GM06990 (cell line): ENCODE measurements at regions not wholly inside any gene's neighbourhood (a gene's known extent, or its start where the extent isn't known, plus 50 kb on each side); places are given as distances from the start of the nearest gene placed in this dataset.

Source experiments
- DNase-seq: peaks from one replicate; pipeline ENCODE4 v3.0.0-alpha.2; 2011; ENCODE audit not compliant: insufficient read length; ENCODE audit errors: extremely low read depth
- H3K27me3 ChIP-seq: replicated peaks from 2 replicates; pipeline ENCODE4 v1.6.0; 2011; ENCODE audit warnings: low read length; ENCODE audit not compliant: control insufficient read depth, insufficient read depth
- H3K36me3 ChIP-seq: 2 replicates; pipeline ENCODE4 v1.5.1; 2011; ENCODE audit warnings: low read length; ENCODE audit not compliant: control insufficient read depth, insufficient read depth
- H3K4me3 ChIP-seq: replicated peaks from 2 replicates; pipeline ENCODE4 v1.5.1; 2011; ENCODE audit warnings: low read depth, mild to moderate bottlenecking, control low read depth, low read length
- TF ChIP-seq, protein P1 (sequence below): IDR thresholded peaks from 2 replicates; pipeline ENCODE4 v1.5.1; 2011; ENCODE audit warnings: low read length, control low read depth, mild to moderate bottlenecking, inconsistent platforms; ENCODE audit not compliant: insufficient read depth, poor library complexity, severe bottlenecking

GRCh38 chr12:24143928-24144327 is 194.5 kb upstream of the SOX5 start:
- H3K36me3 ChIP-seq, result no peaks in the 10 kb centered on the region
- no peak overlapping the region for H3K4me3 ChIP-seq
- H3K27me3 ChIP-seq, result no peaks in the 10 kb centered on the region
- DNase-seq, result no peak
- TF ChIP-seq, protein P1, sequence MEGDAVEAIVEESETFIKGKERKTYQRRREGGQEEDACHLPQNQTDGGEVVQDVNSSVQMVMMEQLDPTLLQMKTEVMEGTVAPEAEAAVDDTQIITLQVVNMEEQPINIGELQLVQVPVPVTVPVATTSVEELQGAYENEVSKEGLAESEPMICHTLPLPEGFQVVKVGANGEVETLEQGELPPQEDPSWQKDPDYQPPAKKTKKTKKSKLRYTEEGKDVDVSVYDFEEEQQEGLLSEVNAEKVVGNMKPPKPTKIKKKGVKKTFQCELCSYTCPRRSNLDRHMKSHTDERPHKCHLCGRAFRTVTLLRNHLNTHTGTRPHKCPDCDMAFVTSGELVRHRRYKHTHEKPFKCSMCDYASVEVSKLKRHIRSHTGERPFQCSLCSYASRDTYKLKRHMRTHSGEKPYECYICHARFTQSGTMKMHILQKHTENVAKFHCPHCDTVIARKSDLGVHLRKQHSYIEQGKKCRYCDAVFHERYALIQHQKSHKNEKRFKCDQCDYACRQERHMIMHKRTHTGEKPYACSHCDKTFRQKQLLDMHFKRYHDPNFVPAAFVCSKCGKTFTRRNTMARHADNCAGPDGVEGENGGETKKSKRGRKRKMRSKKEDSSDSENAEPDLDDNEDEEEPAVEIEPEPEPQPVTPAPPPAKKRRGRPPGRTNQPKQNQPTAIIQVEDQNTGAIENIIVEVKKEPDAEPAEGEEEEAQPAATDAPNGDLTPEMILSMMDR, result no peak

DNA sequence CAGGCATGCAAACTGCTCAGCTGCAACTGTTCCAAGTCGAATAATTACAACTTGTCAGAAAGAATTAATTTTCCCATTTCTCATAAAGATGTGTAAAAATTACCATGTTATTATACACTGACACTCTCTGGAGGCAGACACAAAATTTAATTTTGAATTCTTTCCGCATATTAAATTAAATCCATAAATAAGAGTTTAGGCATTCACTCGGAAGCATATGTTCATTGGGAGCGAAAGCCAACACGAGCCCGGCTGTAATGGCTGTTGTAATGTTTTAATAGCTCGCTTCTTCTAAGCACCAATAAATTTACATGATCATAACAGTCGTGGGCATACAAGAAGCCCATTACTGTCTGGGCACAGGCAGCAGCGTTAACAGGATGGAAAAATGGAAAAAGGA is 189.6 kb upstream of the SOX5 start:
- TF ChIP-seq, protein P1, result no peak
- no peak for DNase-seq
- Histone ChIP-seq H3K4me3 (no peak overlapping the region), H3K36me3 (no peaks in the 10 kb centered on the region), H3K27me3 (no peaks in the 10 kb centered on the region)

DNA sequence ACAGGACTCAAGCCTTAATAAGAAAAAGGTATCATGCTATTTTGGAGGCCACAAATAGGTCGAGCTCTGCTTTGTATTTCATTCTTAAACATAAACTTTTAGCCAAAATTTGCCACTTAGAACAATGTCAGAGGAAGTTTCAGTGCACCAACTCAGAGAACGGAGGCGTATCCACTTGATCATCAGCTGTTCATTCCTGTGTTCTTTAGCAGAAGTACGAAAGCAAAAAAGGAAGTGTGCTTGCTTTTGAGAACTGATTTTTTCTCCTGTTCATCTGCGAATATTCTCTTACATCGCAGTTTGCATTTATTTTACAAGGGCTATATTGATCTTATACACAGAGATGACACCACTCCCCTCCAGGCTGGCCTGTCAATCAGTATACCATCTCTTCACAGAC is 188.6 kb upstream of the SOX5 start:
- no peaks in the 10 kb centered on the region for H3K36me3 ChIP-seq
- TF ChIP-seq, protein P1, result no peak
- H3K27me3 ChIP-seq, result no peaks in the 10 kb centered on the region
- H3K4me3 ChIP-seq, result no peak overlapping the region
- DNase-seq, result no peak

GRCh38 chr12:24135158-24135850 is 185.8 kb upstream of the SOX5 start:
- DNase-seq, result no peak
- TF ChIP-seq, protein P1, result no peak
- Histone ChIP-seq H3K4me3 (no peak overlapping the region), H3K27me3 (no peaks in the 10 kb centered on the region), H3K36me3 (no peaks in the 10 kb centered on the region)

- TF ChIP-seq, protein P1, result no peak
- H3K36me3 ChIP-seq, result no peaks in the 10 kb centered on the region
- H3K4me3 ChIP-seq, result no peak overlapping the region
- DNase-seq, result no peak
- H3K27me3 ChIP-seq, result no peaks in the 10 kb centered on the region
Measured at GRCh38 chr12:24134092-24134491, 184.6 kb upstream of the SOX5 start.

GRCh38 chr12:24133384-24133783 is 183.9 kb upstream of the SOX5 start:
- H3K4me3 ChIP-seq, result no peak overlapping the region
- DNase-seq, result no peak
- no peaks in the 10 kb centered on the region for H3K36me3 ChIP-seq
- TF ChIP-seq, protein P1, result no peak
- no peaks in the 10 kb centered on the region for H3K27me3 ChIP-seq
